HCT116 (cell line): ENCODE measurements at regions not wholly inside any gene's neighbourhood (a gene's known extent, or its start where the extent isn't known, plus 50 kb on each side); places are given as distances from the start of the nearest gene placed in this dataset.

ENCODE experiments used
- ATAC-seq: fragments of 200-7000 bp; cut with Tn5 transposase; 2 replicates; pipeline ENCODE4 v1.9.1; 2020; ENCODE audit warnings: mild to moderate bottlenecking, moderate library complexity
- BruUV-seq: library from RNA; stranded (reverse); fragments of 400-500 nt; replicated peaks from 2 replicates; lab custom pipeline; 2021; lab: Mats Ljungman, UMichigan
- CTCF ChIA-PET: fragments of 300-600 bp; sonication (Branson Sonifier 250); formaldehyde crosslinking; loops from one replicate; lab custom pipeline; 2021; ENCODE audit warnings: antibody characterized with exemption; lab: Charles Lee
- POLR2A ChIA-PET: fragments of 300-600, 350-600 bp; sonication (Branson Sonifier 250); formaldehyde crosslinking; loops from one replicate; lab custom pipeline; 2021; ENCODE audit warnings: antibody characterized with exemption; lab: Charles Lee
- RAD21 ChIA-PET, 2 experiments: fragments of 300-600 bp; sonication (Branson Sonifier 250); formaldehyde crosslinking; loops; one replicate each; lab custom pipeline; 2023; ENCODE audit warnings: low total read pairs in 2 of 2; ENCODE audit not compliant: uncharacterized antibody in 2 of 2, unreplicated experiment in 2 of 2, low non-redundant PET in 1 of 2; lab: Charles Lee
- DNase-seq: peaks from one replicate; pipeline ENCODE4 v3.0.0-alpha.2; 2010; ENCODE audit warnings: low read depth, low spot score
- H2AFZ ChIP-seq: fragments of 200-600 bp; shearing (Covaris generic), sonication (generic); 2 replicates; pipeline ENCODE4 v1.6.1; 2017; ENCODE audit warnings: low read depth, mixed run types, mixed read lengths, antibody characterized with exemption, low read length; ENCODE audit not compliant: poor library complexity, severe bottlenecking
- H3K27ac ChIP-seq: 2 replicates; pipeline ENCODE4 v1.5.1; 2012; ENCODE audit warnings: low read depth, low read length
- H3K27me3 ChIP-seq: fragments of 200-600 bp; sonication (generic); 2 replicates; pipeline ENCODE4 v1.6.1; 2016; ENCODE audit warnings: mixed run types, low read length, mixed read lengths; ENCODE audit not compliant: insufficient read depth
- H3K36me3 ChIP-seq, 2 experiments: fragments of 200-500 bp in 1 of 2; fragments of 200-600 bp in 1 of 2; sonication (Bioruptor generic) in 1 of 2; sonication (generic) in 1 of 2; 2 replicates each; pipeline versions ENCODE4 v1.5.1 to v1.6.1; 2014 to 2016; ENCODE audit warnings: low read length in 2 of 2, inconsistent platforms in 1 of 2, mixed read lengths in 1 of 2, mixed run types in 1 of 2; ENCODE audit not compliant: insufficient read depth in 2 of 2, control insufficient read depth in 1 of 2
- H3K4me1 ChIP-seq, 2 experiments: fragments of 200-600 bp in 1 of 2; sonication (generic) in 1 of 2; 2 replicates each; pipeline versions ENCODE4 v1.5.1 to v1.6.1; 2012 to 2017; ENCODE audit warnings: low read length in 2 of 2, inconsistent platforms in 1 of 2, mild to moderate bottlenecking in 1 of 2, mixed read lengths in 1 of 2, mixed run types in 1 of 2, moderate library complexity in 1 of 2; ENCODE audit not compliant: insufficient read depth in 2 of 2, control insufficient read depth in 1 of 2
- H3K4me2 ChIP-seq: fragments of 200-600 bp; sonication (generic); 2 replicates; pipeline ENCODE4 v1.6.1; 2017; ENCODE audit warnings: mixed run types, low read length, mixed read lengths
- H3K4me3 ChIP-seq, 2 experiments: fragments of 200-600 bp in 1 of 2; sonication (generic) in 1 of 2; replicated peaks in 1 of 2; 2 replicates each; pipeline ENCODE4 v1.5.1; 2011 to 2016; ENCODE audit warnings: low read length in 2 of 2, control low read depth in 1 of 2, low read depth in 1 of 2, mild to moderate bottlenecking in 1 of 2, mixed read lengths in 1 of 2, mixed run types in 1 of 2
- H3K79me2 ChIP-seq: fragments of 200-600 bp; sonication (generic); 2 replicates; pipeline ENCODE4 v1.6.1; 2017; ENCODE audit warnings: mild to moderate bottlenecking, mixed run types, low read length, moderate library complexity, mixed read lengths; ENCODE audit not compliant: insufficient read depth
- H3K9ac ChIP-seq: fragments of 200-600 bp; sonication (generic); 2 replicates; pipeline ENCODE4 v1.6.1; 2016; ENCODE audit warnings: low read length, mixed read lengths
- H3K9me2 ChIP-seq: fragments of 200-600 bp; sonication (generic), shearing (Covaris generic); 2 replicates; pipeline ENCODE4 v1.6.1; 2017; ENCODE audit warnings: mixed run types, mild to moderate bottlenecking, moderate library complexity; ENCODE audit not compliant: insufficient read depth
- H3K9me3 ChIP-seq, 2 experiments: fragments of 200-500 bp in 1 of 2; fragments of 200-600 bp in 1 of 2; sonication (Bioruptor generic) in 1 of 2; sonication (generic) in 1 of 2; 2 replicates each; pipeline ENCODE4 v1.6.1; 2014 to 2017; ENCODE audit warnings: low read length in 2 of 2, mixed read lengths in 2 of 2, inconsistent platforms in 1 of 2, low read depth in 1 of 2, mild to moderate bottlenecking in 1 of 2, mixed run types in 1 of 2, moderate library complexity in 1 of 2; ENCODE audit not compliant: control insufficient read depth in 1 of 2, insufficient read depth in 1 of 2
- H4K20me1 ChIP-seq: fragments of 200-600 bp; sonication (generic), shearing (Covaris generic); 2 replicates; pipeline ENCODE4 v1.6.1; 2017; ENCODE audit warnings: mixed run types, mild to moderate bottlenecking, moderate library complexity; ENCODE audit not compliant: insufficient read depth
- CBX3 ChIP-seq: IDR thresholded peaks from 2 replicates; pipeline ENCODE4 v1.6.1; 2012; ENCODE audit warnings: low read depth
- CEBPB ChIP-seq: IDR thresholded peaks from 2 replicates; pipeline ENCODE4 v1.6.1; 2012; ENCODE audit warnings: low read depth
- CTCF ChIP-seq, 3 experiments: fragments of 200-600 bp in 1 of 3; sonication (generic) in 1 of 3; IDR thresholded peaks in 2 of 3; conservative IDR thresholded peaks in 1 of 3; 2 replicates each; pipeline ENCODE4 v1.5.1; 2012 to 2017; ENCODE audit warnings: low read depth in 2 of 3, low read length in 2 of 3, antibody characterized with exemption in 1 of 3, borderline replicate concordance in 1 of 3, control low read depth in 1 of 3, mild to moderate bottlenecking in 1 of 3, mixed read lengths in 1 of 3, mixed run types in 1 of 3, moderate library complexity in 1 of 3; ENCODE audit not compliant: insufficient read depth in 1 of 3
- EGR1 ChIP-seq: IDR thresholded peaks from 2 replicates; pipeline ENCODE4 v1.6.1; 2012; ENCODE audit warnings: low read depth
- ELF1 ChIP-seq: IDR thresholded peaks from 2 replicates; pipeline ENCODE4 v1.6.1; 2012; ENCODE audit warnings: low read depth, borderline replicate concordance
- EZH2phosphoT487 ChIP-seq: fragments of 200-600 bp; IDR thresholded peaks from 2 replicates; pipeline ENCODE4 v1.6.1; 2018; ENCODE audit warnings: antibody characterized with exemption, borderline replicate concordance
- FOSL1 ChIP-seq: IDR thresholded peaks from 2 replicates; pipeline ENCODE4 v1.6.1; 2012; ENCODE audit warnings: low read depth
- POLR2A ChIP-seq: IDR thresholded peaks from 2 replicates; pipeline ENCODE4 v1.7.0; 2011; ENCODE audit warnings: borderline replicate concordance; ENCODE audit not compliant: insufficient read depth, insufficient read length; ENCODE audit errors: extremely low read depth
- POLR2AphosphoS5 ChIP-seq: IDR thresholded peaks from 2 replicates; pipeline ENCODE4 v1.6.1; 2011; ENCODE audit warnings: mild to moderate bottlenecking, low read depth, low read length, moderate library complexity
- RAD21 ChIP-seq: IDR thresholded peaks from 2 replicates; pipeline ENCODE4 v1.6.1; 2012; ENCODE audit warnings: low read depth, mild to moderate bottlenecking
- SIN3A ChIP-seq: IDR thresholded peaks from 2 replicates; pipeline ENCODE4 v1.6.1; 2012; ENCODE audit warnings: low read depth
- SP1 ChIP-seq: IDR thresholded peaks from 2 replicates; pipeline ENCODE4 v1.6.1; 2012; ENCODE audit warnings: low read depth
- TCF7L2 ChIP-seq: IDR thresholded peaks from 2 replicates; pipeline ENCODE4 v1.7.0; 2011; ENCODE audit warnings: borderline replicate concordance, inconsistent platforms; ENCODE audit not compliant: insufficient read depth, insufficient read length; ENCODE audit errors: extremely low read depth
- YY1 ChIP-seq: IDR thresholded peaks from 2 replicates; pipeline ENCODE4 v1.6.1; 2011; ENCODE audit warnings: low read length, low read depth, moderate library complexity, mild to moderate bottlenecking; ENCODE audit not compliant: insufficient replicate concordance; ENCODE audit errors: extremely low read depth
- ZBTB33 ChIP-seq: IDR thresholded peaks from 2 replicates; pipeline ENCODE4 v1.6.1; 2011; ENCODE audit warnings: mild to moderate bottlenecking, low read length, moderate library complexity; ENCODE audit not compliant: insufficient replicate concordance; ENCODE audit errors: extremely low read depth
- ZNF274 ChIP-seq: fragments of 200-500 bp; sonication (Bioruptor generic); IDR thresholded peaks from 2 replicates; pipeline ENCODE4 v1.6.1; 2014; ENCODE audit warnings: mild to moderate bottlenecking, low read depth, low read length, inconsistent platforms
- intact Hi-C: fragments of 100-400 bp; cut with micrococcal nuclease; formaldehyde crosslinking; loops from 2 replicates; pipeline ENCODE4 v1.10.0; 2022

- Histone ChIP-seq H3K9me2 (no peaks in the 10 kb centered on the region), H3K4me1 (peaks cover 0 to 2% of the 10 kb centered on the region in 2 experiments; a peak in 1 of 4 replicates), H2AFZ (no peak overlapping the region), H3K9me3 (no peaks in the 10 kb centered on the region), H3K27me3 (no peaks in the 10 kb centered on the region), H3K4me3 (no peak overlapping the region), H3K79me2 (no peaks in the 10 kb centered on the region)
- intact Hi-C loops, result no loop called here
- no peak for ATAC-seq
- TF ChIP-seq EGR1, result no peak
- no peak for TF ChIP-seq CEBPB
- TF ChIP-seq FOSL1, result no peak
- TF ChIP-seq SIN3A, result no peak
- TF ChIP-seq, all 23 proteins: peak for 0
- ChIA-PET POLR2A (no interaction called here), CTCF (no interaction called here), RAD21 (no interaction called here)
- Histone ChIP-seq H3K27ac (no peak overlapping the region), H4K20me1 (no peaks in the 10 kb centered on the region), H3K9ac (no peak overlapping the region), H3K36me3 (no peaks in the 10 kb centered on the region), H3K4me2 (no peak overlapping the region)
- no peak for DNase-seq
- no TSS peak for BruUV-seq
Observed at GRCh38 chr2:19527771-19528170, 169.3 kb upstream of the OSR1 start.

- H3K9ac ChIP-seq, result no peak overlapping the region
- no peak overlapping the region for H3K27ac ChIP-seq
- intact Hi-C loops, result no loop called here
- ChIA-PET POLR2A (no interaction called here), CTCF (no interaction called here), RAD21 (no interaction called here)
- H3K9me3 ChIP-seq, result no peaks in the 10 kb centered on the region
- no peaks in the 10 kb centered on the region for H3K4me1 ChIP-seq
- H3K4me2 ChIP-seq, result no peak overlapping the region
- no peak for TF ChIP-seq ELF1
- no peak for TF ChIP-seq ZBTB33
- TF ChIP-seq ZNF274, result no peak
- no peak for TF ChIP-seq EGR1
- no peak for TF ChIP-seq FOSL1
- no peak for TF ChIP-seq POLR2AphosphoS5
- no peak for TF ChIP-seq EZH2phosphoT487
- no peak for TF ChIP-seq CBX3
- no peak for TF ChIP-seq RAD21
- TF ChIP-seq YY1, result no peak
- no peak for TF ChIP-seq SP1
- no peak for TF ChIP-seq TCF7L2
- TF ChIP-seq CEBPB, result no peak
- TF ChIP-seq POLR2A, result no peak
- no peak for TF ChIP-seq CTCF (IDR thresholded peaks at IDR 0.05 in 2 of 3, conservative IDR thresholded peaks at IDR 0.05 in 1 of 3; ENCODE audit: borderline replicate concordance in 1 of 3, insufficient read depth in 1 of 3, low read depth in 2 of 3, low read length in 2 of 3)
- no peak for TF ChIP-seq SIN3A
- no TSS peak for BruUV-seq
- H4K20me1 ChIP-seq, result no peaks in the 10 kb centered on the region
- no peak for ATAC-seq
- H3K4me3 ChIP-seq, result no peak overlapping the region
- no peak for DNase-seq
- no peaks in the 10 kb centered on the region for H3K9me2 ChIP-seq
- no peaks in the 10 kb centered on the region for H3K36me3 ChIP-seq
- no peaks in the 10 kb centered on the region for H3K27me3 ChIP-seq
- no peak overlapping the region for H2AFZ ChIP-seq
- H3K79me2 ChIP-seq, result no peaks in the 10 kb centered on the region
Observed at GRCh38 chr2:19525313-19525712, 166.9 kb upstream of the OSR1 start.
